H4 (cell line): ENCODE measurements at regions not wholly inside any gene's neighbourhood (a gene's known extent, or its start where the extent isn't known, plus 50 kb on each side); places are given as distances from the start of the nearest gene placed in this dataset.
A peak's percentile ranks its signal among the peaks of the same experiment; 100 is the strongest.

Source experiments
- DNase-seq: peaks from one replicate; pipeline ENCODE4 v3.0.0-alpha.2; 2015; ENCODE audit warnings: low spot score

GRCh38 chr1:59055908-59056719 lies 240.8 kb upstream of the FGGY start:
- no peak for DNase-seq

DNA sequence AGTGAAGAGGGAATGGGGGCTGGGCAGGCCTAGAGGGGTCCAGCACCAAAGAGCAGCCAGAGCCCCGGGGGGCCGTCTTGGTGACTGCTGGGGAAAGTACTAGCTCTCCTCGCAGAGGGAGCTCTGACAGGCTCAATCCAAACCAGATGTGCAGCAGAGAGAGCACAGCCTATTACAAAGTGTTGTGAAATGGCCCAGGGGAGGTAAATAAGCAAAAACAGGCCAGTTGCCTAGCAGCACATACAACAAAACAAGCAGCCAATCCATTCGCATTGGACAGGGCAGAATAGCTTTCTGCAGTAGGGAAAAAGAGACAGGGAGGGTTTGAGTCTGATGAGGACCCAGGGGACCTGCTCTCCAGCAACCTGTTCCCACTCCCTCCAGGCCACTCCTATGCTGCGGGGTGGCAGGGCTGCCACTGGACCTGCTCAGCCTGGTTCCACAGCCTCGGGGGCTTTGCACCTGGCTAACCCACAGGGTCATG lies 239.6 kb upstream of the FGGY start:
- peak; percentile 78 for DNase-seq

DNA sequence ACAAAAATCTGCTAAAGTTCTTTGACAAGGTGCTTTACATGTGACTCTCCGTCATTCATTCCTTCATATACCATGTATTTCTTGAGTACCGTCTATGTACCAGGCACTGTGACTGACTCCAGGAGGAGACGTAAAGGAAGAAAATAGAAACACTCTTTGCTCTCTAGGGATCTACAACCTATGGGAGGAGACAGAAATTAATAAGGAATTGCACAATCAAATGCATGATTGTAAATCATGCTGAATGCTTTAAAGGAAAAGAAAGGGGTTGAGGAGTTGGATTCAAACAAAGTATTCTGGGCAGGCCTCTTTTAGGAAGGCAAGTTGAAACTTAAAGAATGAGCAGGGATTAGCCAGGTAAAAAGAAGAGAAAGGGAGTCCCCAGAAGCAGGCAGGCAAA lies 239.1 kb upstream of the FGGY start:
- DNase-seq = no peak

- no peak for DNase-seq
Measured at GRCh38 chr1:59058665-59059439, 238.0 kb upstream of the FGGY start.

GRCh38 chr1:59061876-59062275 lies 235.0 kb upstream of the FGGY start:
- peak; percentile 74 for DNase-seq

GRCh38 chr1:59062743-59063142 lies 234.2 kb upstream of the FGGY start:
- no peak for DNase-seq

- DNase-seq = no peak
Measured at GRCh38 chr1:59063501-59063900, 233.4 kb upstream of the FGGY start.

DNA sequence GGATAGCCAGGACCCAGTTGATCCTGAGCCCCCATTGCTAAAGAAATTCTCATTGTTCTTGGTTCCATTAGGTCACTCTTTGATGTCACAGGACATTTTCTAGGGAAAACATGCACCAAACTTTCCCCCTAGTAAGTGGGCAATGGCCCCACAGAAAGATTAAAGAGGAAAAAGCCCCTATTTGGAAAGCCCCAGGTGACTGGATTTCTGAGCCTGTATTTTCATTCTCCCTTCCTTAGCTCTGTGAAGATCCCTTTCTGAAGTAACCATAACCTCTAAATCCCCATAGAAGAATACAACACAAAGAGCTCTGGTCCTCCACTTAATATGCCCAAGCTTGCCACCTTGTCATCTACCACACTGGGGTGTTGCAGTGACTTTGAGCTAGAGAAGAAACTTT lies 232.3 kb upstream of the FGGY start:
- no peak for DNase-seq

- no peak for DNase-seq
Measured at GRCh38 chr1:59066236-59066635, 230.7 kb upstream of the FGGY start.

GRCh38 chr1:59070610-59071009 lies 226.3 kb upstream of the FGGY start:
- DNase-seq = no peak

DNA sequence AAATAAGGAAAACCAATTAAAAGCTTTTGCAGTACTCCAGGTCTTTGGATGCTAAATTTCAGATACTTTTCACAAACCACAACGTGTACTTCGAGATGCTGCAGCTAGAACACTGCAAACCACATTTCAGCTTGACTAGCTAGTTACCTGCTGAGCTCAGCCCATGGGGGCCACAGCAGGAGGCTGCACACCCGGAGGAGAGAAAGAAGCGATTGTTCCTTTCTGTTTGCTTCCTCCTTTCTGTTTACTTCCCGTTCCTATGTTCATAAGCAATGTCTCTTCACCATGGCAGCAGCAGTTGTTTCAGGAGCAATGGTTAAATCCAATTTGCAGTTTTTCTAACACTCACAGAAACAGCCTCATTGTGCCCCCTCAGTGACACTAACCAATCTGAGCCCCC lies 225.6 kb upstream of the FGGY start:
- DNase-seq = no peak

- no peak for DNase-seq
Measured at GRCh38 chr1:59071876-59072582, 224.9 kb upstream of the FGGY start.

DNA sequence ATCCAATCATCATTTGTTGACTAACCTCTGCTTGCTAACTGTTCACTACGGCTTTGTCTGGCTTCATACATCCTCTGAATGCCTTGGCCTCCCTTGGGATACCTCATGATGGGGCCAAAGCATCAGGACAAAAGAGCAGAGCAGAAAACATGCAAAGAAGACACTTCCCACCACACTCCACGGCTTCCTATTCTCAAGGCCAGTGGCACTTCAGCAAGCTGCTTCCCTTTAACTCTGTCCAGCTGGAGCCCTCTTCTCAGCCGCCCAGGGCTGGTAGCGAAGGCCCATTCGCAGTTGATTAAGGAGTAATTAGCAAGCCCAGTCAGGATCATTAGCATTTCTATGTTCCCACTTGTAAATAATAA lies 224.3 kb upstream of the FGGY start:
- no peak for DNase-seq

DNA sequence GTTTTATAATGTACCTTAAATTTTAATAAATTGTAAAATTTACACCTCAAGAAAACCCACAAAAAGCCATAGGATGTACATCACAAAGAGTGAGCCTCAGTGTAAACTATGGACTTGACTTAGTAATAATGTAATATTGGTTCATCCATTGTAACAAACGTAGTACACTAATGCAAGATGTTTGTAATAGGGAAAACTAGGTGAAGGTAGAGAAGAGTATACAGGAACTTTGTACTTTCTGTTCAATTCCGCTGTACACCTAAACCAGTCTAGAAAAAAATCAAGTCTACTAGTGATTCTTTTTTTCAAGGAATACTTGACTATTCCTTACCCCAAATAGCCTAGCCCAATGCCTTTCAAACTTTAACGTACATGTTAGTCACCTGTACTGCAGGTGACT lies 222.3 kb upstream of the FGGY start:
- DNase-seq = no peak

- DNase-seq = no peak
Measured at GRCh38 chr1:59075021-59075420, 221.9 kb upstream of the FGGY start.

DNA sequence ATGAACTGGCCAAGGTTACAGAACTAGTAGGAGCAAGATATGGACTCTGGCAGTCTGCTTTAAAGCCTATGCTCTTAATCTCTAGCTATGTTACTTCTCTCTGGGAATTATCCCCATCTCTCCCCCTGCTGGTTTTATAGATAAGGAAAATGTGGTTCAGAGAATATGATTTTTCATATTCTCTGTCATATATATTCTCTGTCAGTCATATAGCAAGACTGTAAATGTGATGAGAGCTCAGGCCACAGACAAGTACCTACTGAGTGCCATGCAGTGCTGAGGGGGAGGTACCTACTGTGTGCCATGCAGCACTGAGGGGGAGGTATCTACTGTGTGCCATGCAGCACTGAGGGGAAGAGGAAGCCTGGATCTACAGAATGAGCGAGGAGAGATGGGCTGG lies 220.3 kb upstream of the FGGY start:
- no peak for DNase-seq

- DNase-seq = no peak
Measured at GRCh38 chr1:59077466-59078069, 219.3 kb upstream of the FGGY start.

- no peak for DNase-seq
Measured at GRCh38 chr1:59078070-59078800, 218.7 kb upstream of the FGGY start.

DNA sequence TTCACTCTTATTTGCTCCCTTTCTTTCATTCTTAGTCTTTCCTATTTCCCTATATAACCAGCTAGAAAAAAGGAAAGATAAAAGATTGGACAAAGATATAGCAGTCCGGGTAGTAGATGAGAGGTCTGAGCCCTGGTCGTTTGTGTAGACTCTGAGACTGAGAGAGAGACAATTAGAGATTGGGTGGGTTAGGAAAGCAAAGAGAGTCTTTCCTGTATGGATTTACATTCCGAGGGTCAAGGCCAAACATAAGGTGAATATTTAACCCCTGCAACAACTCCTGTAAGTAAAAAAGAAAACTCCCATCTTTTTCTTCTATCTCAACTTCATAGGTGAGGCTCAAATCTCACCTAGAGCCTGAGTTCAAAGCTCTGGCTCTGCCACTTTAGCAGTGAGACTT lies 218.0 kb upstream of the FGGY start:
- DNase-seq = no peak

GRCh38 chr1:59079434-59080140 lies 217.3 kb upstream of the FGGY start:
- no peak for DNase-seq

DNA sequence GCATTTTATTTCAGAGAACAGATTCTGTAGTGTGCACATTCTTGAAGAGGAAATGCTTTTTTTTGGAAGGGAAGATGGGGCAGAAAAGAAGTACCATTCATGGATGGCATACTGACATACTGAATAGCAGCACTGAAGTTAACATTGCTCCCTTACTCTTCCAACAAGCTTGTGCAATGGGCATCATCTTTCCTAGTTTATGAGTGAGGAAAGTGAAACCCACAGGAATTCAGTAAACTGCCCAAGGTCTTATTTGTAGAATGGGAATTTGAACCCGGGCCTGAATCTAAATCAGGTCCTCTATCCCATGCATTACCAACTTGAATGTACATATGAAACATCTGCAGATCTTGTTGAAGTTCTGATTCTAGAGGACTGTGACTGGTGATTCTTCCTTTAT lies 215.7 kb upstream of the FGGY start:
- no peak for DNase-seq
